Activated CD8-positive, alpha-beta memory T cell treated with anti-CD3 and anti-CD28 coated beads, Interleukin-2, amount 10 ng/mL, durations not matched to agents 7 days and 5 days (primary cell): ENCODE measurements at regions not wholly inside any gene's neighbourhood (a gene's known extent, or its start where the extent isn't known, plus 50 kb on each side); places are given as distances from the start of the nearest gene placed in this dataset.
"Not testable (repeated sequence)": the region's sequence is repeated elsewhere in the genome, so short reads cannot be mapped to it uniquely, and the experiment has no call there.

ENCODE experiments used
- ATAC-seq: fragments of 150-1000 bp; cut with Tn5 transposase; one replicate; pipeline ENCODE4 v1.10.0; 2021; ENCODE audit warnings: moderate library complexity
- CTCF ChIA-PET: fragments of 350-600 bp; sonication (Branson Sonifier 250); formaldehyde crosslinking; loops from one replicate; lab custom pipeline; 2021; ENCODE audit warnings: antibody characterized with exemption; lab: Charles Lee
- DNase-seq: peaks from one replicate; pipeline ENCODE4 v3.0.0-alpha.2; 2020
- H3K27ac Mint-ChIP-seq: one replicate; pipeline ENCODE4 v1.8.0; 2021; ENCODE audit warnings: mild to moderate bottlenecking, mixed read lengths
- H3K27me3 Mint-ChIP-seq: one replicate; pipeline ENCODE4 v1.8.0; 2021; ENCODE audit warnings: mixed read lengths
- H3K36me3 Mint-ChIP-seq: one replicate; pipeline ENCODE4 v1.8.0; 2021; ENCODE audit warnings: mild to moderate bottlenecking, mixed read lengths
- H3K4me1 Mint-ChIP-seq: one replicate; pipeline ENCODE4 v1.8.0; 2021; ENCODE audit warnings: mixed read lengths
- H3K4me3 Mint-ChIP-seq: one replicate; pipeline ENCODE4 v1.8.0; 2021; ENCODE audit warnings: mild to moderate bottlenecking, moderate library complexity, mixed read lengths
- H3K9me3 Mint-ChIP-seq: one replicate; pipeline ENCODE4 v1.8.0; 2022; ENCODE audit warnings: low read depth, mixed read lengths

- ATAC-seq = no peak
- Mint-ChIP-seq H3K27me3 (no peaks in the 10 kb centered on the region), H3K4me3 (no peak overlapping the region), H3K27ac (no peak overlapping the region), H3K9me3 (no peaks in the 10 kb centered on the region), H3K36me3 (no peaks in the 10 kb centered on the region), H3K4me1 (no peaks in the 10 kb centered on the region)
- no peak for DNase-seq
- CTCF ChIA-PET = no interaction called here
These were observed 61.2 kb downstream of the VIP start for GRCh38 chr6:152811785-152812184.

- Mint-ChIP-seq H3K9me3 (no peaks in the 10 kb centered on the region), H3K27me3 (no peaks in the 10 kb centered on the region), H3K4me1 (no peaks in the 10 kb centered on the region), H3K27ac (no peak overlapping the region), H3K36me3 (no peaks in the 10 kb centered on the region), H3K4me3 (no peak overlapping the region)
- DNase-seq (no peak), ATAC-seq (no peak)
- CTCF ChIA-PET = no interaction called here
These were observed 64.8 kb downstream of the VIP start for GRCh38 chr6:152815230-152815872.

- no peak for ATAC-seq
- DNase-seq = no peak
- Mint-ChIP-seq H3K9me3 (no peaks in the 10 kb centered on the region), H3K27me3 (no peaks in the 10 kb centered on the region), H3K27ac (no peak overlapping the region), H3K4me3 (no peak overlapping the region), H3K4me1 (no peaks in the 10 kb centered on the region), H3K36me3 (no peaks in the 10 kb centered on the region)
- CTCF ChIA-PET = interaction anchor here (0.7 kb wide), 1 partner anchor 30 kb away, joined by 4 read pairs; no protein-coding TSS in a partner anchor
These were observed 65.5 kb downstream of the VIP start for GRCh38 chr6:152816055-152816454.

- ATAC-seq = no peak
- H3K9me3 Mint-ChIP-seq = no peaks in the 10 kb centered on the region
- CTCF ChIA-PET = no interaction called here
- no peaks in the 10 kb centered on the region for H3K4me1 Mint-ChIP-seq
- no peak overlapping the region for H3K27ac Mint-ChIP-seq
- no peaks in the 10 kb centered on the region for H3K36me3 Mint-ChIP-seq
- H3K4me3 Mint-ChIP-seq = no peak overlapping the region
- DNase-seq = no peak
- H3K27me3 Mint-ChIP-seq = no peaks in the 10 kb centered on the region
These were observed 70.9 kb downstream of the VIP start for GRCh38 chr6:152821525-152821924.

GRCh38 chr6:152824666-152825065, 74.1 kb downstream of the VIP start:
- H3K36me3 Mint-ChIP-seq = no peaks in the 10 kb centered on the region
- ATAC-seq = no peak
- no peaks in the 10 kb centered on the region for H3K27me3 Mint-ChIP-seq
- no peak for DNase-seq
- no peaks in the 10 kb centered on the region for H3K9me3 Mint-ChIP-seq
- no peak overlapping the region for H3K27ac Mint-ChIP-seq
- no peak overlapping the region for H3K4me3 Mint-ChIP-seq
- H3K4me1 Mint-ChIP-seq = no peaks in the 10 kb centered on the region
- CTCF ChIA-PET = no interaction called here

GRCh38 chr6:152828431-152828830, 77.8 kb downstream of the VIP start:
- H3K9me3 Mint-ChIP-seq = no peaks in the 10 kb centered on the region
- H3K27ac Mint-ChIP-seq = no peak overlapping the region
- CTCF ChIA-PET = no interaction called here
- no peaks in the 10 kb centered on the region for H3K4me1 Mint-ChIP-seq
- no peak overlapping the region for H3K4me3 Mint-ChIP-seq
- DNase-seq (no peak), ATAC-seq (no peak)
- H3K27me3 Mint-ChIP-seq = no peaks in the 10 kb centered on the region
- H3K36me3 Mint-ChIP-seq = no peaks in the 10 kb centered on the region

GRCh38 chr6:152834366-152834765, 83.8 kb downstream of the VIP start:
- H3K36me3 Mint-ChIP-seq, H3K4me1 Mint-ChIP-seq, H3K9me3 Mint-ChIP-seq, H3K27me3 Mint-ChIP-seq, H3K4me3 Mint-ChIP-seq, CTCF ChIA-PET, DNase-seq, ATAC-seq, H3K27ac Mint-ChIP-seq: not testable (repeated sequence)

GRCh38 chr6:152836523-152836922, 85.9 kb downstream of the VIP start:
- DNase-seq (no peak), ATAC-seq (no peak)
- CTCF ChIA-PET = no interaction called here
- Mint-ChIP-seq H3K27ac (no peak overlapping the region), H3K4me3 (no peak overlapping the region), H3K4me1 (no peaks in the 10 kb centered on the region), H3K9me3 (no peaks in the 10 kb centered on the region), H3K36me3 (no peaks in the 10 kb centered on the region), H3K27me3 (peaks cover 7% of the 10 kb centered on the region)

GRCh38 chr6:152845421-152845820, 94.8 kb downstream of the VIP start:
- ATAC-seq (no peak), DNase-seq (no peak)
- H3K36me3 Mint-ChIP-seq = no peaks in the 10 kb centered on the region
- H3K9me3 Mint-ChIP-seq = peaks cover 3% of the 10 kb centered on the region
- H3K27ac Mint-ChIP-seq = no peak overlapping the region
- CTCF ChIA-PET = no interaction called here
- no peaks in the 10 kb centered on the region for H3K27me3 Mint-ChIP-seq
- H3K4me1 Mint-ChIP-seq = no peaks in the 10 kb centered on the region
- no peak overlapping the region for H3K4me3 Mint-ChIP-seq

- no peak overlapping the region for H3K27ac Mint-ChIP-seq
- H3K36me3 Mint-ChIP-seq = no peaks in the 10 kb centered on the region
- no peaks in the 10 kb centered on the region for H3K27me3 Mint-ChIP-seq
- peaks cover 3% of the 10 kb centered on the region for H3K9me3 Mint-ChIP-seq
- ATAC-seq (no peak), DNase-seq (no peak)
- no peak overlapping the region for H3K4me3 Mint-ChIP-seq
- CTCF ChIA-PET = interaction anchor here (0.5 kb wide), 1 partner anchor 30 kb away, joined by 4 read pairs; no protein-coding TSS in a partner anchor
- H3K4me1 Mint-ChIP-seq = no peaks in the 10 kb centered on the region
These were observed 96.2 kb downstream of the VIP start for GRCh38 chr6:152846825-152847224.

- Mint-ChIP-seq H3K4me1 (no peaks in the 10 kb centered on the region), H3K4me3 (no peak overlapping the region), H3K27ac (no peak overlapping the region), H3K36me3 (no peaks in the 10 kb centered on the region), H3K27me3 (no peaks in the 10 kb centered on the region), H3K9me3 (peaks cover 3% of the 10 kb centered on the region)
- CTCF ChIA-PET = interaction anchor here (0.6 kb wide), 1 partner anchor 50 kb away, joined by 3 read pairs; no protein-coding TSS in a partner anchor
- no peak for ATAC-seq
- DNase-seq = no peak
These were observed 98.3 kb downstream of the VIP start for GRCh38 chr6:152848919-152849318.

- H3K4me3 Mint-ChIP-seq = no peak overlapping the region
- H3K27ac Mint-ChIP-seq = no peak overlapping the region
- H3K4me1 Mint-ChIP-seq = peaks cover 4% of the 10 kb centered on the region
- H3K36me3 Mint-ChIP-seq = no peaks in the 10 kb centered on the region
- CTCF ChIA-PET = no interaction called here
- H3K27me3 Mint-ChIP-seq = peaks cover 20% of the 10 kb centered on the region
- DNase-seq = no peak
- no peaks in the 10 kb centered on the region for H3K9me3 Mint-ChIP-seq
- ATAC-seq = no peak
These were observed 103.6 kb downstream of the VIP start for GRCh38 chr6:152854086-152854795.

GRCh38 chr6:152858141-152858540, 107.5 kb downstream of the VIP start:
- peaks cover 6% of the 10 kb centered on the region for H3K4me1 Mint-ChIP-seq
- H3K36me3 Mint-ChIP-seq = no peaks in the 10 kb centered on the region
- DNase-seq = no peak
- H3K27me3 Mint-ChIP-seq = peaks cover 26% of the 10 kb centered on the region
- no peaks in the 10 kb centered on the region for H3K9me3 Mint-ChIP-seq
- H3K4me3 Mint-ChIP-seq = no peak overlapping the region
- H3K27ac Mint-ChIP-seq = no peak overlapping the region
- CTCF ChIA-PET = no interaction called here
- ATAC-seq = no peak

- Mint-ChIP-seq H3K27me3 (peaks cover 26% of the 10 kb centered on the region), H3K4me3 (no peak overlapping the region), H3K36me3 (no peaks in the 10 kb centered on the region), H3K9me3 (no peaks in the 10 kb centered on the region), H3K27ac (no peak overlapping the region), H3K4me1 (peaks cover 6% of the 10 kb centered on the region)
- CTCF ChIA-PET = no interaction called here
- ATAC-seq = no peak
- no peak for DNase-seq
These were observed 108.6 kb downstream of the VIP start for GRCh38 chr6:152859225-152859624.
